ENCODE measurements at regions not wholly inside any gene's neighbourhood (a gene's known extent, or its start where the extent isn't known, plus 50 kb on each side); places are given as distances from the start of the nearest gene placed in this dataset.

DNA sequence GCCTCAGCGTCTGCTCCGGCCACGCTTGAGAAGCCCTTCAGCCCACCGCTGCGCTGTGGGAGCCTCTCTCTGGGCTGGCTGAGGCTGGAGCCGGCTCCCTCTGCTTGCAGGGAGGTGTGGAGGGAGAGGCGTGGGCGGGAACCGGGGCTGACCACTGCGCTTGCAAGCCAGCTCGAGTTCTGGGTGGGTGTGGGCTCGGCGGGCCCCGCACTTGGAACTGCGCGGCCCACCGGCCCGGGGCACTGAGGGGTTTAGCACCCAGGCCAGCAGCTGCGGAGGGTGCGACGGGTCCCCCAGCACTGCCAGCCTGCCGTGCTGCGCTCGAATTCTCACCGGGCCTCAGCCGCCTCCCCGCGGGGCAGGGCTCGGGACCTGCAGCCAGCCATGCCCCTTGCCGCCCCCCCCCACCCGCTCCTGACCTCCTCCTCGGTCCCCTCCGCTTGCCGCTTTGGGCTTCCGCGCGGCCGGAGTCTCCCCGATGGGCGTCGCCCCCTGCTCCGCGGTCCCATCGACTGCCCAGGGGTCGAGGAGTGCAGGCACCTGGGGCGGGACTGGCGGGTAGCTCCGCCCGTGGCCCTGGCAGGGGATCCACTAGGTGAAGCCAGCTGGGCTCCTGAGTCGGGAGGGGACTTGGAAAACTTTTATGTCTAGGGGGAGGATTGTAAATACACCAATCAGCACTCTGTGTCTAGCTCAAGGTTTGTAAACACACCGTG, 106.7 kb downstream of the RAP2B start:
- Histone ChIP-seq H2AFZ (ENCODE audit: control insufficient read depth, low read length) (no peak overlapping the region), H3K4me2 (ENCODE audit: control insufficient read depth, extremely low read depth, insufficient read depth, low read depth, low read length) (no peak overlapping the region), H3K79me2 (ENCODE audit: control insufficient read depth, insufficient read depth, low read length) (no peaks in the 10 kb centered on the region), H3K4me3 (ENCODE audit: control insufficient read depth in 2 of 3, extremely low read depth in 1 of 3, insufficient read depth in 2 of 3, low read depth in 1 of 3, low read length in 3 of 3) (no peak overlapping the region), H3K27me3 (ENCODE audit: control insufficient read depth, extremely low read depth, insufficient read depth, low read length) (no peaks in the 10 kb centered on the region), H3K9me3 (ENCODE audit: control insufficient read depth, low read depth, low read length) (no peaks in the 10 kb centered on the region), H3K27ac (ENCODE audit: control insufficient read depth, insufficient read depth, low read length) (no peak overlapping the region), H3K9ac (ENCODE audit: control insufficient read depth, extremely low read depth, insufficient read depth, low read length) (no peak overlapping the region), H4K20me1 (ENCODE audit: control insufficient read depth, extremely low read depth, insufficient read depth, low read length) (no peaks in the 10 kb centered on the region), H3K36me3 (ENCODE audit: control insufficient read depth in 2 of 2, extremely low read depth in 1 of 2, insufficient read depth in 2 of 2, low read length in 2 of 2) (no peaks in the 10 kb centered on the region), H3K9me1 (ENCODE audit: control insufficient read depth, extremely low read depth, insufficient read depth, low read length) (no peaks in the 10 kb centered on the region), H3K4me1 (ENCODE audit: control insufficient read depth, extremely low read depth, insufficient read depth, low read length) (no peaks in the 10 kb centered on the region)
- FAIRE-seq (no peak), DNase-seq (ENCODE audit: low read depth, low spot score) (no peak)
- dilution Hi-C loops (cut with MboI; ENCODE audit: extremely low pct_ligation_motif_present, low sequenced_read_pairs), result no loop called here
- TF ChIP-seq, protein P1, sequence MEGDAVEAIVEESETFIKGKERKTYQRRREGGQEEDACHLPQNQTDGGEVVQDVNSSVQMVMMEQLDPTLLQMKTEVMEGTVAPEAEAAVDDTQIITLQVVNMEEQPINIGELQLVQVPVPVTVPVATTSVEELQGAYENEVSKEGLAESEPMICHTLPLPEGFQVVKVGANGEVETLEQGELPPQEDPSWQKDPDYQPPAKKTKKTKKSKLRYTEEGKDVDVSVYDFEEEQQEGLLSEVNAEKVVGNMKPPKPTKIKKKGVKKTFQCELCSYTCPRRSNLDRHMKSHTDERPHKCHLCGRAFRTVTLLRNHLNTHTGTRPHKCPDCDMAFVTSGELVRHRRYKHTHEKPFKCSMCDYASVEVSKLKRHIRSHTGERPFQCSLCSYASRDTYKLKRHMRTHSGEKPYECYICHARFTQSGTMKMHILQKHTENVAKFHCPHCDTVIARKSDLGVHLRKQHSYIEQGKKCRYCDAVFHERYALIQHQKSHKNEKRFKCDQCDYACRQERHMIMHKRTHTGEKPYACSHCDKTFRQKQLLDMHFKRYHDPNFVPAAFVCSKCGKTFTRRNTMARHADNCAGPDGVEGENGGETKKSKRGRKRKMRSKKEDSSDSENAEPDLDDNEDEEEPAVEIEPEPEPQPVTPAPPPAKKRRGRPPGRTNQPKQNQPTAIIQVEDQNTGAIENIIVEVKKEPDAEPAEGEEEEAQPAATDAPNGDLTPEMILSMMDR (optimal IDR thresholded peaks at IDR 0.05 in 1 of 3, IDR thresholded peaks at IDR 0.05 in 1 of 3, conservative IDR thresholded peaks at IDR 0.05 in 1 of 3; ENCODE audit: extremely low read depth in 1 of 3, insufficient read depth in 2 of 3, low read length in 3 of 3), result no peak
- no peak for TF ChIP-seq EZH2 (IDR thresholded peaks at IDR 0.05; ENCODE audit: low read length)

DNA sequence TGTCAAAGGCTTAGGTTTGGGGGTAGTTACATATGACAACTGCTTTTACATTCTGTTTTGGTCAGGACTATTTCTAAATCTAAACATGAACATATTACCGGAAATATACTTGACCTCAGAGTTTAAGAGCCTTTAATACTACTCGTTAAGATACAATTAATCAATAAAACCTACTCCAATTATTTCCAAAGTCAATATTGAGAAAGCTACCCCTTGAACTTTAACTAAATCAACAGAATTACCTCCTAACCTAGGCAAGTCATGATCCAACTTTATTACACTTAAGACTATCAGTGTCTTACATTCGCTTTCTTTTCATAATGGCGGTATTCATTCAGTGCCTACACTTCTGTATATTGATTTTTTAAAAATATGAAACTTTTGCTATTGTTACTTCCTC, 107.7 kb downstream of the RAP2B start:
- dilution Hi-C loops (cut with MboI; ENCODE audit: extremely low pct_ligation_motif_present, low sequenced_read_pairs), result no loop called here
- Histone ChIP-seq H3K4me2 (ENCODE audit: control insufficient read depth, extremely low read depth, insufficient read depth, low read depth, low read length) (no peak overlapping the region), H3K4me3 (ENCODE audit: control insufficient read depth in 2 of 3, extremely low read depth in 1 of 3, insufficient read depth in 2 of 3, low read depth in 1 of 3, low read length in 3 of 3) (no peak overlapping the region), H4K20me1 (ENCODE audit: control insufficient read depth, extremely low read depth, insufficient read depth, low read length) (no peaks in the 10 kb centered on the region), H3K9ac (ENCODE audit: control insufficient read depth, extremely low read depth, insufficient read depth, low read length) (no peak overlapping the region), H3K79me2 (ENCODE audit: control insufficient read depth, insufficient read depth, low read length) (no peaks in the 10 kb centered on the region), H3K4me1 (ENCODE audit: control insufficient read depth, extremely low read depth, insufficient read depth, low read length) (no peaks in the 10 kb centered on the region), H3K9me1 (ENCODE audit: control insufficient read depth, extremely low read depth, insufficient read depth, low read length) (no peaks in the 10 kb centered on the region), H3K27me3 (ENCODE audit: control insufficient read depth, extremely low read depth, insufficient read depth, low read length) (no peaks in the 10 kb centered on the region), H2AFZ (ENCODE audit: control insufficient read depth, low read length) (no peak overlapping the region), H3K36me3 (ENCODE audit: control insufficient read depth in 2 of 2, extremely low read depth in 1 of 2, insufficient read depth in 2 of 2, low read length in 2 of 2) (no peaks in the 10 kb centered on the region), H3K27ac (ENCODE audit: control insufficient read depth, insufficient read depth, low read length) (no peak overlapping the region), H3K9me3 (ENCODE audit: control insufficient read depth, low read depth, low read length) (no peaks in the 10 kb centered on the region)
- no peak for TF ChIP-seq EZH2 (IDR thresholded peaks at IDR 0.05; ENCODE audit: low read length)
- TF ChIP-seq, protein P1 (optimal IDR thresholded peaks at IDR 0.05 in 1 of 3, IDR thresholded peaks at IDR 0.05 in 1 of 3, conservative IDR thresholded peaks at IDR 0.05 in 1 of 3; ENCODE audit: extremely low read depth in 1 of 3, insufficient read depth in 2 of 3, low read length in 3 of 3), result no peak
- FAIRE-seq (no peak), DNase-seq (ENCODE audit: low read depth, low spot score) (no peak)
